Neuronal stem cell (in vitro differentiated cells): ENCODE measurements at regions not wholly inside any gene's neighbourhood (a gene's known extent, or its start where the extent isn't known, plus 50 kb on each side); places are given as distances from the start of the nearest gene placed in this dataset.

ENCODE experiments used
- DNase-seq: peaks from one replicate; pipeline ENCODE4 v3.0.0-alpha.2; 2013; ENCODE audit warnings: low spot score
- H2AFZ ChIP-seq: one replicate; pipeline ENCODE4 v1.6.1; 2013; ENCODE audit warnings: mild to moderate bottlenecking, low read length, inconsistent platforms
- H2AK5ac ChIP-seq: 2 replicates; pipeline ENCODE4 v1.6.1; 2013; ENCODE audit warnings: low read depth, mild to moderate bottlenecking, inconsistent platforms, low read length, moderate library complexity, mixed read lengths
- H2BK120ac ChIP-seq: 2 replicates; pipeline ENCODE4 v1.6.1; 2013; ENCODE audit warnings: low read depth, mild to moderate bottlenecking, inconsistent platforms, low read length, moderate library complexity, mixed read lengths
- H2BK12ac ChIP-seq: one replicate; pipeline ENCODE4 v1.6.1; 2013; ENCODE audit warnings: low read length, inconsistent platforms
- H2BK15ac ChIP-seq: 2 replicates; pipeline ENCODE4 v1.6.1; 2013; ENCODE audit warnings: mild to moderate bottlenecking, low read length, inconsistent platforms, mixed read lengths
- H2BK5ac ChIP-seq: one replicate; pipeline ENCODE4 v1.6.1; 2013; ENCODE audit warnings: inconsistent platforms, mild to moderate bottlenecking, low read length, moderate library complexity
- H3K14ac ChIP-seq: one replicate; pipeline ENCODE4 v1.6.1; 2013; ENCODE audit warnings: low read length, inconsistent platforms
- H3K18ac ChIP-seq: 2 replicates; pipeline ENCODE4 v1.6.1; 2013; ENCODE audit warnings: low read length, inconsistent platforms
- H3K23ac ChIP-seq: 2 replicates; pipeline ENCODE4 v1.6.1; 2013; ENCODE audit warnings: low read depth, mild to moderate bottlenecking, mixed read lengths, low read length, inconsistent platforms; ENCODE audit not compliant: poor library complexity
- H3K27ac ChIP-seq: replicated peaks from 3 replicates; pipeline ENCODE4 v1.5.1; 2013; ENCODE audit warnings: low read length, inconsistent platforms
- H3K27me3 ChIP-seq, 3 experiments: 2 replicates each; pipeline ENCODE4 v1.6.1; 2013; ENCODE audit warnings: low read length in 3 of 3, mild to moderate bottlenecking in 2 of 3, inconsistent platforms in 1 of 3, low read depth in 1 of 3, mixed read lengths in 1 of 3, moderate library complexity in 1 of 3; ENCODE audit not compliant: control insufficient read depth in 3 of 3, insufficient read depth in 3 of 3
- H3K36me3 ChIP-seq, 2 donors: replicated peaks in 1 of 2; 2 replicates each; pipeline ENCODE4 v1.6.1; 2013; ENCODE audit warnings: low read length in 2 of 2; ENCODE audit not compliant: control insufficient read depth in 2 of 2, insufficient read depth in 2 of 2
- H3K4ac ChIP-seq: 2 replicates; pipeline ENCODE4 v1.6.1; 2013; ENCODE audit warnings: inconsistent platforms, mild to moderate bottlenecking, low read length, moderate library complexity
- H3K4me1 ChIP-seq, 2 donors: 1 replicate in 1 of 2; 2 replicates in 1 of 2; pipeline ENCODE4 v1.6.1; 2013; ENCODE audit warnings: low read length in 2 of 2, low read depth in 1 of 2; ENCODE audit not compliant: control insufficient read depth in 2 of 2, insufficient read depth in 1 of 2
- H3K4me2 ChIP-seq: one replicate; pipeline ENCODE4 v1.6.1; 2013; ENCODE audit warnings: mild to moderate bottlenecking, low read length, inconsistent platforms; ENCODE audit not compliant: insufficient read depth, poor library complexity, severe bottlenecking
- H3K4me3 ChIP-seq, 2 donors: 2 replicates each; pipeline ENCODE4 v1.5.1; 2013; ENCODE audit warnings: low read length in 2 of 2, mild to moderate bottlenecking in 2 of 2, inconsistent platforms in 1 of 2, moderate library complexity in 1 of 2
- H3K79me1 ChIP-seq: one replicate; pipeline ENCODE4 v1.6.1; 2013; ENCODE audit warnings: low read depth, mild to moderate bottlenecking, inconsistent platforms, low read length, moderate library complexity
- H3K9ac ChIP-seq: one replicate; pipeline ENCODE4 v1.6.1; 2013; ENCODE audit warnings: mild to moderate bottlenecking, low read depth, low read length, inconsistent platforms; ENCODE audit not compliant: poor library complexity
- H3K9me3 ChIP-seq, 2 donors: replicated peaks in 1 of 2; 2 replicates each; pipeline versions ENCODE3 to v1.6.1; 2013; ENCODE audit warnings: low read length in 2 of 2, mild to moderate bottlenecking in 2 of 2, inconsistent platforms in 1 of 2, low read depth in 1 of 2, mixed read lengths in 1 of 2, moderate library complexity in 1 of 2; ENCODE audit not compliant: control insufficient read depth in 2 of 2, insufficient read depth in 1 of 2
- H4K8ac ChIP-seq: one replicate; pipeline ENCODE4 v1.6.1; 2013; ENCODE audit warnings: low read depth, mild to moderate bottlenecking, inconsistent platforms, low read length, moderate library complexity
- H4K91ac ChIP-seq: one replicate; pipeline ENCODE4 v1.6.1; 2013; ENCODE audit warnings: low read length, low read depth, mild to moderate bottlenecking, inconsistent platforms; ENCODE audit not compliant: poor library complexity
- WGBS, 2 donors: extraction: QIAGEN DNeasy Blood & Tissue Kit; methylation state at CpG; one replicate each; pipeline ENCODE4 v1.1.7; 2013; ENCODE audit warnings: missing lambda C conversion rate in 2 of 2, mixed read lengths in 1 of 2; ENCODE audit not compliant: insufficient read length in 2 of 2, insufficient replicate concordance in 1 of 2; ENCODE audit errors: extremely low coverage in 2 of 2; 5-methylcytosine and 5-hydroxymethylcytosine counted together

GRCh38 chr2:17149945-17150344, 368.3 kb downstream of the RAD51AP2 start:
- H3K4me1 ChIP-seq = no peaks in the 10 kb centered on the region

GRCh38 chr2:17148407-17149145, 369.7 kb downstream of the RAD51AP2 start:
- Histone ChIP-seq H4K91ac (no peak overlapping the region), H2AFZ (no peak overlapping the region), H3K27ac (no peak overlapping the region), H2BK12ac (no peak overlapping the region), H3K27me3 (no peaks in the 10 kb centered on the region), H3K4me3 (no peak overlapping the region), H3K14ac (no peak overlapping the region), H3K4me2 (no peak overlapping the region), H3K4me1 (no peaks in the 10 kb centered on the region), H2AK5ac (no peak overlapping the region), H3K79me1 (no peaks in the 10 kb centered on the region), H2BK120ac (no peak overlapping the region), H3K18ac (no peak overlapping the region), H3K4ac (no peak overlapping the region), H3K23ac (no peak overlapping the region), H4K8ac (no peak overlapping the region), H2BK15ac (no peak overlapping the region), H3K36me3 (no peaks in the 10 kb centered on the region), H2BK5ac (no peak overlapping the region), H3K9me3 (no peaks in the 10 kb centered on the region), H3K9ac (no peak overlapping the region)
- peak; percentile 17 for DNase-seq
- WGBS, 2 donors = no CpG with 5 or more reads among the region's 8 CpGs

More at GRCh38 chr2:17149945-17150344, 368.3 kb downstream of the RAD51AP2 start:
- no peak overlapping the region for H3K18ac ChIP-seq
- DNase-seq = no peak
- H2AK5ac ChIP-seq = no peak overlapping the region
- no peak overlapping the region for H2AFZ ChIP-seq
- no peaks in the 10 kb centered on the region for H3K36me3 ChIP-seq
- H3K14ac ChIP-seq = no peak overlapping the region
- no peak overlapping the region for H2BK12ac ChIP-seq
- no peaks in the 10 kb centered on the region for H3K27me3 ChIP-seq
- H4K91ac ChIP-seq = no peak overlapping the region
- H3K4ac ChIP-seq = no peak overlapping the region
- no peak overlapping the region for H2BK5ac ChIP-seq
- WGBS, 2 donors = no CpG with 5 or more reads among the region's 4 CpGs
- H3K4me3 ChIP-seq = no peak overlapping the region
- no peak overlapping the region for H2BK15ac ChIP-seq
- no peak overlapping the region for H3K23ac ChIP-seq
- H3K79me1 ChIP-seq = no peaks in the 10 kb centered on the region
- no peak overlapping the region for H2BK120ac ChIP-seq
- H3K9me3 ChIP-seq = no peaks in the 10 kb centered on the region
- H3K27ac ChIP-seq = no peak overlapping the region
- H3K9ac ChIP-seq = no peak overlapping the region
- no peak overlapping the region for H4K8ac ChIP-seq
- H3K4me2 ChIP-seq = no peak overlapping the region

GRCh38 chr2:17146358-17146757, 371.9 kb downstream of the RAD51AP2 start:
- DNase-seq = no peak
- Histone ChIP-seq H3K4me3 (no peak overlapping the region), H3K4me2 (no peak overlapping the region), H2BK5ac (no peak overlapping the region), H4K91ac (no peak overlapping the region), H3K4ac (no peak overlapping the region), H3K14ac (no peak overlapping the region), H3K36me3 (no peaks in the 10 kb centered on the region), H2AK5ac (no peak overlapping the region), H2AFZ (no peak overlapping the region), H3K9me3 (no peaks in the 10 kb centered on the region), H2BK15ac (no peak overlapping the region), H3K27me3 (no peaks in the 10 kb centered on the region), H3K9ac (no peak overlapping the region), H3K79me1 (no peaks in the 10 kb centered on the region), H3K4me1 (no peaks in the 10 kb centered on the region), H3K18ac (no peak overlapping the region), H4K8ac (no peak overlapping the region), H3K27ac (no peak overlapping the region), H2BK120ac (no peak overlapping the region), H2BK12ac (no peak overlapping the region), H3K23ac (no peak overlapping the region)
- WGBS, 2 donors = no CpG with 5 or more reads among the region's 1 CpG

- H3K36me3 ChIP-seq = no peaks in the 10 kb centered on the region
- no peak overlapping the region for H3K4me2 ChIP-seq
- H4K8ac ChIP-seq = no peak overlapping the region
- no peak overlapping the region for H3K9ac ChIP-seq
- no peak overlapping the region for H3K4me3 ChIP-seq
- H3K79me1 ChIP-seq = no peaks in the 10 kb centered on the region
- no peak overlapping the region for H2BK15ac ChIP-seq
- no peak overlapping the region for H3K14ac ChIP-seq
- H2AK5ac ChIP-seq = no peak overlapping the region
- H2BK120ac ChIP-seq = no peak overlapping the region
- no peaks in the 10 kb centered on the region for H3K9me3 ChIP-seq
- no peaks in the 10 kb centered on the region for H3K27me3 ChIP-seq
- no CpG with 5 or more reads among the region's 2 CpGs for WGBS, 2 donors
- no peak overlapping the region for H4K91ac ChIP-seq
- H3K4me1 ChIP-seq = peaks cover 0 to 1% of the 10 kb centered on the region in 2 donors
- no peak overlapping the region for H2AFZ ChIP-seq
- no peak overlapping the region for H3K18ac ChIP-seq
- H3K4ac ChIP-seq = no peak overlapping the region
- H2BK5ac ChIP-seq = no peak overlapping the region
- H2BK12ac ChIP-seq = no peak overlapping the region
- H3K27ac ChIP-seq = no peak overlapping the region
- DNase-seq = no peak
- no peak overlapping the region for H3K23ac ChIP-seq
Observed at GRCh38 chr2:17136877-17137276, 381.4 kb downstream of the RAD51AP2 start.
